H1 (cell line): ENCODE measurements at regions not wholly inside any gene's neighbourhood (a gene's known extent, or its start where the extent isn't known, plus 50 kb on each side); places are given as distances from the start of the nearest gene placed in this dataset.

Source experiments
- CTCF ChIA-PET: fragments of 300-600 bp; sonication (Branson Sonifier 250); formaldehyde crosslinking; loops from one replicate; lab custom pipeline; 2021; ENCODE audit not compliant: partially characterized antibody; lab: Charles Lee
- POLR2A ChIA-PET: fragments of 300-600 bp; sonication (Branson Sonifier 250); formaldehyde crosslinking; loops from one replicate; lab custom pipeline; 2021; ENCODE audit warnings: inconsistent platforms; ENCODE audit not compliant: partially characterized antibody; lab: Charles Lee
- DNase-seq, 2 experiments: peaks; one replicate each; pipeline versions ENCODE4 v3.0.0 to v3.0.0-alpha.2; 2010 to 2022; ENCODE audit warnings: low spot score in 2 of 2, low read depth in 1 of 2, mixed read lengths in 1 of 2
- FAIRE-seq: peaks from 2 replicates; lab custom pipeline; 2011; peaks lifted over from hg19 to GRCh38; lab: Jason Lieb, UNC
- H2AFZ ChIP-seq: 2 replicates; pipeline ENCODE4 v1.8.1; 2012; ENCODE audit warnings: low read length, inconsistent platforms
- H2AK5ac ChIP-seq: 2 replicates; pipeline ENCODE4 v1.6.1; 2013; ENCODE audit warnings: low read depth, low read length
- H2BK120ac ChIP-seq: replicated peaks from 2 replicates; pipeline ENCODE3; 2013; ENCODE audit warnings: low read depth, low read length, inconsistent platforms
- H2BK12ac ChIP-seq: 2 replicates; pipeline ENCODE4 v1.6.1; 2013; ENCODE audit warnings: low read depth, low read length
- H2BK15ac ChIP-seq: 2 replicates; pipeline ENCODE4 v1.6.1; 2013; ENCODE audit warnings: low read length
- H2BK20ac ChIP-seq: 2 replicates; pipeline ENCODE4 v1.6.1; 2013; ENCODE audit warnings: low read length
- H2BK5ac ChIP-seq: 2 replicates; pipeline ENCODE4 v1.6.1; 2013; ENCODE audit warnings: low read depth, low read length
- H3K14ac ChIP-seq: 2 replicates; pipeline ENCODE4 v1.6.1; 2013; ENCODE audit warnings: inconsistent platforms; ENCODE audit not compliant: insufficient read length
- H3K18ac ChIP-seq: 2 replicates; pipeline ENCODE4 v1.6.1; 2013; ENCODE audit warnings: low read length; ENCODE audit errors: extremely low read depth
- H3K23ac ChIP-seq: 2 replicates; pipeline ENCODE4 v1.6.1; 2013; ENCODE audit warnings: inconsistent platforms; ENCODE audit not compliant: insufficient read length
- H3K23me2 ChIP-seq: 2 replicates; pipeline ENCODE4 v1.6.1; 2013; ENCODE audit warnings: low read depth, low read length
- H3K27ac ChIP-seq: 2 replicates; pipeline ENCODE4 v1.6.1; 2011; ENCODE audit warnings: low read depth, low read length, inconsistent platforms
- H3K27me3 ChIP-seq, 4 experiments: replicated peaks in 1 of 4; 1 replicate in 1 of 4; 2 replicates in 3 of 4; pipeline versions ENCODE4 v1.6.1 to v1.8.1; 2011 to 2013; ENCODE audit warnings: low read length in 3 of 4, mild to moderate bottlenecking in 3 of 4, inconsistent platforms in 2 of 4, mixed read lengths in 2 of 4, moderate library complexity in 1 of 4; ENCODE audit not compliant: control insufficient read depth in 3 of 4, insufficient read depth in 3 of 4; ENCODE audit errors: extremely low read depth in 1 of 4
- H3K36me3 ChIP-seq, 4 experiments: 2 replicates each; pipeline versions ENCODE4 v1.6.1 to v1.8.1; 2011 to 2013; ENCODE audit warnings: mild to moderate bottlenecking in 4 of 4, low read length in 3 of 4, moderate library complexity in 2 of 4, control low read depth in 1 of 4, inconsistent platforms in 1 of 4; ENCODE audit not compliant: insufficient read depth in 4 of 4, control insufficient read depth in 2 of 4
- H3K4ac ChIP-seq: replicated peaks from 2 replicates; pipeline ENCODE3; 2013; ENCODE audit warnings: low read length, low read depth, mixed read lengths, inconsistent platforms; ENCODE audit not compliant: insufficient read length
- H3K4me1 ChIP-seq, 4 experiments: replicated peaks in 1 of 4; 1 replicate in 1 of 4; 2 replicates in 3 of 4; pipeline versions ENCODE4 v1.6.1 to v1.8.1; 2011 to 2013; ENCODE audit warnings: low read length in 3 of 4, inconsistent platforms in 2 of 4, mixed read lengths in 1 of 4; ENCODE audit not compliant: insufficient read depth in 4 of 4, control insufficient read depth in 3 of 4
- H3K4me2 ChIP-seq, 2 experiments: 2 replicates each; pipeline versions ENCODE4 v1.6.1 to v1.8.1; 2011 to 2013; ENCODE audit warnings: low read depth in 2 of 2, low read length in 2 of 2, control low read depth in 1 of 2, inconsistent platforms in 1 of 2, mild to moderate bottlenecking in 1 of 2; ENCODE audit not compliant: insufficient read depth in 1 of 2
- H3K4me3 ChIP-seq, 4 experiments: fragments of 200-600, 300-600 bp in 1 of 4; sonication (generic), shearing (Covaris generic), sonication (Bioruptor Twin) in 1 of 4; 2 replicates each; pipeline versions ENCODE4 v1.5.1 to v1.8.1; 2011 to 2016; ENCODE audit warnings: low read length in 4 of 4, low read depth in 3 of 4, control low read depth in 2 of 4, inconsistent platforms in 2 of 4, mild to moderate bottlenecking in 2 of 4, mixed read lengths in 1 of 4, moderate library complexity in 1 of 4; ENCODE audit not compliant: insufficient read depth in 2 of 4; ENCODE audit errors: extremely low read depth in 1 of 4
- H3K56ac ChIP-seq: replicated peaks from 2 replicates; pipeline ENCODE3; 2013; ENCODE audit warnings: low read depth, mild to moderate bottlenecking, mixed read lengths, low read length, inconsistent platforms; ENCODE audit not compliant: insufficient read length
- H3K79me1 ChIP-seq: 2 replicates; pipeline ENCODE4 v1.6.1; 2013; ENCODE audit warnings: low read depth, low read length, control low read depth
- H3K79me2 ChIP-seq, 2 experiments: 2 replicates each; pipeline versions ENCODE4 v1.6.1 to v1.8.1; 2012 to 2013; ENCODE audit warnings: low read length in 2 of 2, mild to moderate bottlenecking in 2 of 2, inconsistent platforms in 1 of 2; ENCODE audit not compliant: insufficient read depth in 2 of 2, control insufficient read depth in 1 of 2
- H3K9ac ChIP-seq, 4 experiments: replicated peaks in 1 of 4; 1 replicate in 1 of 4; 2 replicates in 3 of 4; pipeline versions ENCODE4 v1.6.1 to v1.8.1; 2011 to 2013; ENCODE audit warnings: low read depth in 3 of 4, low read length in 3 of 4, control low read depth in 2 of 4, mild to moderate bottlenecking in 2 of 4, moderate library complexity in 2 of 4, inconsistent platforms in 1 of 4; ENCODE audit errors: extremely low read depth in 1 of 4
- H3K9me3 ChIP-seq, 2 experiments: 2 replicates each; pipeline versions ENCODE4 v1.6.1 to v1.8.1; 2012 to 2013; ENCODE audit warnings: mild to moderate bottlenecking in 2 of 2, moderate library complexity in 2 of 2, control low read depth in 1 of 2, inconsistent platforms in 1 of 2, low read depth in 1 of 2, low read length in 1 of 2, mixed read lengths in 1 of 2; ENCODE audit not compliant: insufficient read depth in 2 of 2
- H4K20me1 ChIP-seq, 2 experiments: replicated peaks in 1 of 2; 2 replicates each; pipeline versions ENCODE3 to v1.8.1; 2011 to 2013; ENCODE audit warnings: inconsistent platforms in 2 of 2, low read length in 2 of 2, mild to moderate bottlenecking in 1 of 2; ENCODE audit not compliant: insufficient read depth in 2 of 2, control insufficient read depth in 1 of 2
- H4K5ac ChIP-seq: 2 replicates; pipeline ENCODE4 v1.6.1; 2013; ENCODE audit warnings: low read length, low read depth, mixed read lengths, inconsistent platforms; ENCODE audit not compliant: insufficient read length
- H4K8ac ChIP-seq: 2 replicates; pipeline ENCODE4 v1.8.0; 2013; ENCODE audit warnings: mild to moderate bottlenecking, moderate library complexity, low read length, inconsistent platforms; ENCODE audit not compliant: insufficient read depth; ENCODE audit errors: extremely low read depth
- H4K91ac ChIP-seq: replicated peaks from 2 replicates; pipeline ENCODE3; 2013; ENCODE audit warnings: low read length, mixed read lengths, inconsistent platforms; ENCODE audit not compliant: insufficient read length
- ASH2L ChIP-seq: fragments of 200-600, 300-600 bp; sonication (generic); IDR thresholded peaks from one replicate; pipeline ENCODE4 v1.7.1; 2017; ENCODE audit warnings: low read length
- CEBPB ChIP-seq: IDR thresholded peaks from 2 replicates; pipeline ENCODE4 v1.6.1; 2012; ENCODE audit warnings: low read depth, low read length
- EGR1 ChIP-seq: IDR thresholded peaks from 2 replicates; pipeline ENCODE4 v1.6.1; 2011; ENCODE audit warnings: low read depth, low read length, borderline replicate concordance
- HDAC2 ChIP-seq, 2 experiments: fragments of 300-600 bp in 1 of 2; sonication (generic) in 1 of 2; IDR thresholded peaks; 2 replicates each; pipeline ENCODE4 v1.6.1; 2011 to 2012; ENCODE audit warnings: low read depth in 2 of 2, low read length in 2 of 2, mild to moderate bottlenecking in 2 of 2, moderate library complexity in 2 of 2, borderline replicate concordance in 1 of 2, inconsistent platforms in 1 of 2
- JUND ChIP-seq: IDR thresholded peaks from 2 replicates; pipeline ENCODE4 v1.6.1; 2011; ENCODE audit warnings: mild to moderate bottlenecking, improper control_type of control experiment, low read length
- NRF1 ChIP-seq: IDR thresholded peaks from 2 replicates; pipeline ENCODE4 v1.6.1; 2011; ENCODE audit warnings: mild to moderate bottlenecking, low read depth, low read length, improper control_type of control experiment
- RBBP5 ChIP-seq: IDR thresholded peaks from 2 replicates; pipeline ENCODE4 v1.7.1; 2012; ENCODE audit warnings: low read depth, mild to moderate bottlenecking, inconsistent platforms, low read length, moderate library complexity, borderline replicate concordance
- SP4 ChIP-seq: IDR thresholded peaks from 2 replicates; pipeline ENCODE4 v1.6.1; 2012; ENCODE audit warnings: low read length, inconsistent platforms
- TAF1 ChIP-seq: IDR thresholded peaks from 2 replicates; pipeline ENCODE4 v1.6.1; 2011; ENCODE audit warnings: mild to moderate bottlenecking, low read depth, low read length
- ZNF274 ChIP-seq: IDR thresholded peaks from 2 replicates; pipeline ENCODE4 v1.7.0; 2012; ENCODE audit warnings: low read length, borderline replicate concordance; ENCODE audit errors: extremely low read depth
- WGBS, 2 experiments: shearing (Covaris generic) in 1 of 2; methylation state at CpG; one replicate each; pipeline versions ENCODE4 v1.1.6 to v1.1.7; 2013 to 2015; ENCODE audit warnings: low lambda C conversion rate in 2 of 2, mixed read lengths in 2 of 2, inconsistent platforms in 1 of 2, low coverage in 1 of 2, missing lambda C conversion rate in 1 of 2; ENCODE audit not compliant: insufficient replicate concordance in 2 of 2, insufficient coverage in 1 of 2, insufficient read length in 1 of 2; ENCODE audit errors: extremely low coverage in 1 of 2, missing lambda C conversion rate in 1 of 2; 5-methylcytosine and 5-hydroxymethylcytosine counted together
- TF ChIP-seq, protein P1 (sequence below): IDR thresholded peaks from 2 replicates; pipeline ENCODE4 v1.6.1; 2011; ENCODE audit warnings: low read depth, mild to moderate bottlenecking, low read length; ENCODE audit not compliant: insufficient read depth

DNA sequence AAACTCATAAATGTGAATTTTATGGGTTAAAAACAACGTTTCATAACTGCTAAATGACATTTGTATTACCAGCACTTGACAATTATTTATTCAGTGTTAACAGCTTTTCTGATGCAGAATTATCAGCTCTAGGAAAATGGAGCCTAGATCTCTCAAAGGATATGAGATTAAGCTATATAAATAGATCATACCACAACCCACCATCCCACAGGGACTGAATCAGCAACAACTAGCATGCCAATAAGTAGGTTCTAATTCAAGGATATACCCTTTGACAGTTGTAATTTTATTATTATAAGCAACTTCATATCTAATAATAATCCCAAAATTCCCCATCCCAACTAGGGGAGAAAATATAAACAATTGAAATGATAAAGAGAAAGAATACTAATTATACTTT lies 275.4 kb upstream of the RGS18 start:
- no peak overlapping the region for H2BK20ac ChIP-seq
- no peak overlapping the region for H2BK15ac ChIP-seq
- FAIRE-seq (no peak), DNase-seq (no peak)
- no peak overlapping the region for H2BK5ac ChIP-seq
- H3K27ac ChIP-seq, result no peak overlapping the region
- H2BK120ac ChIP-seq, result no peak overlapping the region
- no peaks in the 10 kb centered on the region for H3K27me3 ChIP-seq
- no peak overlapping the region for H4K91ac ChIP-seq
- H3K23ac ChIP-seq, result no peak overlapping the region
- H4K5ac ChIP-seq, result no peak overlapping the region
- TF ChIP-seq, protein P1, sequence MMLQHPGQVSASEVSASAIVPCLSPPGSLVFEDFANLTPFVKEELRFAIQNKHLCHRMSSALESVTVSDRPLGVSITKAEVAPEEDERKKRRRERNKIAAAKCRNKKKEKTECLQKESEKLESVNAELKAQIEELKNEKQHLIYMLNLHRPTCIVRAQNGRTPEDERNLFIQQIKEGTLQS, result no peak
- no peak for TF ChIP-seq CEBPB
- TF ChIP-seq JUND, result no peak
- TF ChIP-seq ASH2L, result no peak
- no peak for TF ChIP-seq RBBP5
- no peak for TF ChIP-seq EGR1
- no peak for TF ChIP-seq SP4
- no peak for TF ChIP-seq TAF1
- no peak for TF ChIP-seq HDAC2 (IDR thresholded peaks at IDR 0.05; ENCODE audit: borderline replicate concordance in 1 of 2, low read depth in 2 of 2, low read length in 2 of 2)
- TF ChIP-seq ZNF274, result no peak
- no peak for TF ChIP-seq NRF1
- WGBS, 2 experiments, result 82% methylated on average over 1 of the region's 1 CpG; no CpG with 5 or more reads in 1 of the 2 experiments
- no peaks in the 10 kb centered on the region for H3K9me3 ChIP-seq
- no peak overlapping the region for H2BK12ac ChIP-seq
- H4K20me1 ChIP-seq, result no peaks in the 10 kb centered on the region
- no peak overlapping the region for H3K14ac ChIP-seq
- no peak overlapping the region for H3K4ac ChIP-seq
- H2AFZ ChIP-seq, result no peak overlapping the region
- H3K23me2 ChIP-seq, result no peaks in the 10 kb centered on the region
- no peaks in the 10 kb centered on the region for H3K4me1 ChIP-seq
- no peaks in the 10 kb centered on the region for H3K79me1 ChIP-seq
- ChIA-PET CTCF (interaction anchor here (0.7 to 1.9 kb wide), 2 partner anchors 8 to 554 kb away, joined by 3 to 5 read pairs; no protein-coding TSS in a partner anchor), POLR2A (no interaction called here)
- no peak overlapping the region for H3K18ac ChIP-seq
- H2AK5ac ChIP-seq, result no peak overlapping the region
- no peak overlapping the region for H4K8ac ChIP-seq
- H3K56ac ChIP-seq, result no peak overlapping the region
- no peaks in the 10 kb centered on the region for H3K79me2 ChIP-seq
- H3K4me3 ChIP-seq, result no peak overlapping the region
- H3K36me3 ChIP-seq, result no peaks in the 10 kb centered on the region
- no peak overlapping the region for H3K9ac ChIP-seq
- H3K4me2 ChIP-seq, result no peak overlapping the region
